ENCODE measurements at regions not wholly inside any gene's neighbourhood (a gene's known extent, or its start where the extent isn't known, plus 50 kb on each side); places are given as distances from the start of the nearest gene placed in this dataset.
A peak's percentile ranks its signal among the peaks of the same experiment; 100 is the strongest.
"Not testable (repeated sequence)": the region's sequence is repeated elsewhere in the genome, so short reads cannot be mapped to it uniquely, and the experiment has no call there.

GRCh38 chr15:24259106-24259505, 416.5 kb upstream of the NPAP1 start:
- DNase-seq; H3K27me3 Mint-ChIP-seq (ENCODE audit: low read depth in 2 of 2); H3K27me3 ChIP-seq (ENCODE audit: control insufficient read depth, insufficient read depth, low read length); H3K9me3 ChIP-seq (ENCODE audit: control insufficient read depth, insufficient read depth, low read length); intact Hi-C loops (cut with micrococcal nuclease); H3K4me3 Mint-ChIP-seq; H3K4me1 Mint-ChIP-seq; H3K36me3 ChIP-seq (ENCODE audit: control insufficient read depth, insufficient read depth, low read length); H3K27ac ChIP-seq (ENCODE audit: low read length); H3K4me1 ChIP-seq (ENCODE audit: control insufficient read depth, insufficient read depth, low read length); H3K36me3 Mint-ChIP-seq; ATAC-seq; H3K4me3 ChIP-seq (ENCODE audit: low read length); H3K27ac Mint-ChIP-seq: not testable (repeated sequence)
- H3K9me3 Mint-ChIP-seq: peaks cover 12 to 18% of the 10 kb centered on the region in 2 donors
- WGBS (ENCODE audit: insufficient coverage): 71% methylated on average over 2 of the region's 3 CpGs

DNA sequence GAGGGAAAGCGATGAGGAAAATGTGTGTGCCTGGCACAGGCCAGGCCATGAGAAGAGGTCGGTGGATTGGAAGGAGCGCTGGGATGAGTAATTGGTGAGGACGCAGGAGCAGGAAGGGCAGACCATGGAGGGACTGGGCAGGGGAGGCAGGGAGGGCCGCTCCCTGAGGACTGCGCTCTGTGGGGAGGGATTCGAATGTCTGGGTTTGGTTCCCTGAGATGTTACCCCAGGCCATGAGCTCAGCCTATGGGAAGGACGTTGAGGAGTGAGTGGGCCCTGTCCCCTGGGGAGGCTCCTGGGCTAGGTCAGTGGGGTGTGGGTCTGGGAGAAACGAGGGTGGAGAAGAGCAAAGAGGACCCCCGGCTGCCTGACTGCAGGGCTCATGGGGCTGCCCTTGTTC, 415.2 kb upstream of the NPAP1 start:
- WGBS (ENCODE audit: insufficient coverage): 83% methylated on average over 9 of the region's 10 CpGs
- peak in 1 of 3 donors; percentile 14 for ATAC-seq
- H3K4me3 Mint-ChIP-seq; H3K36me3 Mint-ChIP-seq; H3K4me1 Mint-ChIP-seq; H3K4me3 ChIP-seq (ENCODE audit: low read length); intact Hi-C loops (cut with micrococcal nuclease); H3K36me3 ChIP-seq (ENCODE audit: control insufficient read depth, insufficient read depth, low read length); H3K27ac ChIP-seq (ENCODE audit: low read length); H3K27me3 Mint-ChIP-seq (ENCODE audit: low read depth in 2 of 2); DNase-seq; H3K27me3 ChIP-seq (ENCODE audit: control insufficient read depth, insufficient read depth, low read length); H3K4me1 ChIP-seq (ENCODE audit: control insufficient read depth, insufficient read depth, low read length); H3K27ac Mint-ChIP-seq; H3K9me3 ChIP-seq (ENCODE audit: control insufficient read depth, insufficient read depth, low read length): not testable (repeated sequence)
- H3K9me3 Mint-ChIP-seq: peaks cover 6 to 16% of the 10 kb centered on the region in 2 donors

DNA sequence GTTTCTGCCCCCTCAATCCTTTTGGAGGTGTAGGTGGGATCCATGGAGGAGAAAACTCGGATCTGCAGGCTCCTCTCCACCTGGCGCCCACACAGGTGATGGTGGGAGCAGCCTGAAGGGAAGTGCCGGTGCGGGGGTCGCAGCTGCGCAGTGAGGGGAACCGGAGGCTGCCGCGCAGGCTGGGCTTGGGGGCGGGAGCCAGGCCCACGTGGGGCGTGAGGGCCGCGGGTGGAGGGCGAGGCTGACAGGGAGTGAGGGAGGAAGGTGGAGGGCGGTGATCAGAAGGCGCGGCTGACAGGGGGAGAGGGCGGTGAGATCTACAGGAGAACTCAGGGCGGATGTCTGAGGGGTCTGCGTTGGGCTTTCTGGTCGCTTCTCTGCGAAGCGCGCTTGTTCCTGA, 414.7 kb upstream of the NPAP1 start:
- H3K9me3 ChIP-seq (ENCODE audit: control insufficient read depth, insufficient read depth, low read length); H3K27ac Mint-ChIP-seq; H3K4me3 Mint-ChIP-seq; ATAC-seq; H3K36me3 Mint-ChIP-seq; H3K4me1 ChIP-seq (ENCODE audit: control insufficient read depth, insufficient read depth, low read length); intact Hi-C loops (cut with micrococcal nuclease); H3K4me3 ChIP-seq (ENCODE audit: low read length); H3K4me1 Mint-ChIP-seq; H3K27ac ChIP-seq (ENCODE audit: low read length); H3K27me3 ChIP-seq (ENCODE audit: control insufficient read depth, insufficient read depth, low read length); H3K27me3 Mint-ChIP-seq (ENCODE audit: low read depth in 2 of 2); DNase-seq; H3K36me3 ChIP-seq (ENCODE audit: control insufficient read depth, insufficient read depth, low read length): not testable (repeated sequence)
- peaks cover 6 to 16% of the 10 kb centered on the region in 2 donors for H3K9me3 Mint-ChIP-seq
- WGBS (ENCODE audit: insufficient coverage): 32% methylated on average over 14 of the region's 25 CpGs

- H3K27me3 ChIP-seq (ENCODE audit: control insufficient read depth, insufficient read depth, low read length); H3K27ac Mint-ChIP-seq; H3K4me3 ChIP-seq (ENCODE audit: low read length); H3K4me1 ChIP-seq (ENCODE audit: control insufficient read depth, insufficient read depth, low read length); H3K9me3 Mint-ChIP-seq; H3K27me3 Mint-ChIP-seq (ENCODE audit: low read depth in 2 of 2); intact Hi-C loops (cut with micrococcal nuclease); ATAC-seq; DNase-seq; H3K4me3 Mint-ChIP-seq; H3K27ac ChIP-seq (ENCODE audit: low read length); H3K4me1 Mint-ChIP-seq; H3K36me3 ChIP-seq (ENCODE audit: control insufficient read depth, insufficient read depth, low read length); H3K9me3 ChIP-seq (ENCODE audit: control insufficient read depth, insufficient read depth, low read length): not testable (repeated sequence)
- WGBS (ENCODE audit: insufficient coverage): 70% methylated on average over 7 of the region's 7 CpGs
- H3K36me3 Mint-ChIP-seq: peaks cover 18% of the 10 kb centered on the region
Observed at GRCh38 chr15:24268536-24269165, 406.9 kb upstream of the NPAP1 start.

DNA sequence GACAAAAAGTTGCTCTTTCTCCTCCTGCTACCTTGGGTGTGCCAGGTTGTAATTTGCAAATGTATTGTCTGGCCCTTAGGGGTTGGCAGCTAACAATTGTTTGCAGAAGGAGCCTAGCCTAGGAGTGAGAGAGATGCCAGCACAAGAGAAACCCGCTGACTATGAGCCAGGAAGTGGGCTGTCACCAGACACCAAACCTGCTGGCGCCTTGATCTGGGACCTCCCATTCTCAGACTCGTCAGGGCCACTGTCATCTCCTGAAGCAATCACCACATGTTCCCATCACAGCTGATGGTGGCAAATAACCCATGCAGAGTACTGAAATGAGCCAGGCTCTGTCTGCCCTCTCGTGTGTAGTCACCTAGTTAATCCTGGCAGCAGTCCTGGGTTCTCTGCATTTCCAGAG, 406.4 kb upstream of the NPAP1 start:
- Mint-ChIP-seq H3K27ac (no peak overlapping the region), H3K27me3 (ENCODE audit: low read depth in 2 of 2) (no peaks in the 10 kb centered on the region), H3K9me3 (peaks cover 8 to 9% of the 10 kb centered on the region in 2 donors), H3K36me3 (peaks cover 18% of the 10 kb centered on the region), H3K4me1 (no peaks in the 10 kb centered on the region), H3K4me3 (no peak overlapping the region)
- no peak overlapping the region for H3K27ac ChIP-seq (ENCODE audit: low read length)
- TF ChIP-seq, protein P1, sequence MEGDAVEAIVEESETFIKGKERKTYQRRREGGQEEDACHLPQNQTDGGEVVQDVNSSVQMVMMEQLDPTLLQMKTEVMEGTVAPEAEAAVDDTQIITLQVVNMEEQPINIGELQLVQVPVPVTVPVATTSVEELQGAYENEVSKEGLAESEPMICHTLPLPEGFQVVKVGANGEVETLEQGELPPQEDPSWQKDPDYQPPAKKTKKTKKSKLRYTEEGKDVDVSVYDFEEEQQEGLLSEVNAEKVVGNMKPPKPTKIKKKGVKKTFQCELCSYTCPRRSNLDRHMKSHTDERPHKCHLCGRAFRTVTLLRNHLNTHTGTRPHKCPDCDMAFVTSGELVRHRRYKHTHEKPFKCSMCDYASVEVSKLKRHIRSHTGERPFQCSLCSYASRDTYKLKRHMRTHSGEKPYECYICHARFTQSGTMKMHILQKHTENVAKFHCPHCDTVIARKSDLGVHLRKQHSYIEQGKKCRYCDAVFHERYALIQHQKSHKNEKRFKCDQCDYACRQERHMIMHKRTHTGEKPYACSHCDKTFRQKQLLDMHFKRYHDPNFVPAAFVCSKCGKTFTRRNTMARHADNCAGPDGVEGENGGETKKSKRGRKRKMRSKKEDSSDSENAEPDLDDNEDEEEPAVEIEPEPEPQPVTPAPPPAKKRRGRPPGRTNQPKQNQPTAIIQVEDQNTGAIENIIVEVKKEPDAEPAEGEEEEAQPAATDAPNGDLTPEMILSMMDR (IDR thresholded peaks at IDR 0.05): no peak
- WGBS (ENCODE audit: insufficient coverage): 56% methylated on average over 4 of the region's 4 CpGs
- H3K4me3 ChIP-seq (ENCODE audit: low read length): no peak overlapping the region
- H3K9me3 ChIP-seq (ENCODE audit: control insufficient read depth, insufficient read depth, low read length): peaks cover 3% of the 10 kb centered on the region
- no peaks in the 10 kb centered on the region for H3K27me3 ChIP-seq (ENCODE audit: control insufficient read depth, insufficient read depth, low read length)
- intact Hi-C loops (cut with micrococcal nuclease): no loop called here
- no peaks in the 10 kb centered on the region for H3K36me3 ChIP-seq (ENCODE audit: control insufficient read depth, insufficient read depth, low read length)
- ATAC-seq (no peak), DNase-seq (no peak)
- H3K4me1 ChIP-seq (ENCODE audit: control insufficient read depth, insufficient read depth, low read length): no peaks in the 10 kb centered on the region
